ENCODE measurements at regions not wholly inside any gene's neighbourhood (a gene's known extent, or its start where the extent isn't known, plus 50 kb on each side); places are given as distances from the start of the nearest gene placed in this dataset.

GRCh38 chrX:131778269-131779218 lies 234.7 kb downstream of the OR13H1 start:
- Mint-ChIP-seq H3K27me3 (no peaks in the 10 kb centered on the region), H3K4me1 (no peaks in the 10 kb centered on the region), H3K4me3 (no peak overlapping the region), H3K36me3 (ENCODE audit: low read depth) (peaks cover 19% of the 10 kb centered on the region), H3K9me3 (no peaks in the 10 kb centered on the region), H3K27ac (no peak overlapping the region)
- no peak for DNase-seq
- intact Hi-C loops (cut with micrococcal nuclease), result no loop called here

GRCh38 chrX:131779306-131779705 lies 235.4 kb downstream of the OR13H1 start:
- no peaks in the 10 kb centered on the region for H3K27me3 Mint-ChIP-seq
- DNase-seq, result no peak
- intact Hi-C loops (cut with micrococcal nuclease), result no loop called here
- H3K4me3 Mint-ChIP-seq, result no peak overlapping the region
- no peaks in the 10 kb centered on the region for H3K9me3 Mint-ChIP-seq
- H3K36me3 Mint-ChIP-seq (ENCODE audit: low read depth), result peaks cover 21% of the 10 kb centered on the region
- no peaks in the 10 kb centered on the region for H3K4me1 Mint-ChIP-seq
- no peak overlapping the region for H3K27ac Mint-ChIP-seq

DNA sequence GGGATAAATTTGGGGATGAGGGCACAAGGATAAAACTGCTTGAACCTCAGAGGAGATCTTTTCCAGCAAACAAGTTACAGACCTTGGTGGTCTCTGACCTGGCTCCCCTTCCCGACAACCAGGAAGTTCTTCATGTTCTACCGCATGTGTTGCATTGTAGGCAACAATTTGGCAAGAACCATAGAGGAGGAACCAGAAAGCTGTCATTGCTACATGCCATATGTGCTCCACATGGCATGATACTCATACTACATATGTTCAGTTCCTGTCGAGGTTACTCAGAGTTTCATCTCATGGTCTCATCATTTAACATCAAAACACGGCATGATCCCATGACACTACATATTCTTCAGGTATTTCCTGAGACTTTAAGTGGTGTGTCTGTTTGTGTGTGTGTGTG lies 235.9 kb downstream of the OR13H1 start:
- H3K4me3 Mint-ChIP-seq, result no peak overlapping the region
- H3K27ac Mint-ChIP-seq, result no peak overlapping the region
- no peak for DNase-seq
- no peaks in the 10 kb centered on the region for H3K4me1 Mint-ChIP-seq
- intact Hi-C loops (cut with micrococcal nuclease), result no loop called here
- H3K36me3 Mint-ChIP-seq (ENCODE audit: low read depth), result peaks cover 21% of the 10 kb centered on the region
- H3K9me3 Mint-ChIP-seq, result no peaks in the 10 kb centered on the region
- no peaks in the 10 kb centered on the region for H3K27me3 Mint-ChIP-seq

DNA sequence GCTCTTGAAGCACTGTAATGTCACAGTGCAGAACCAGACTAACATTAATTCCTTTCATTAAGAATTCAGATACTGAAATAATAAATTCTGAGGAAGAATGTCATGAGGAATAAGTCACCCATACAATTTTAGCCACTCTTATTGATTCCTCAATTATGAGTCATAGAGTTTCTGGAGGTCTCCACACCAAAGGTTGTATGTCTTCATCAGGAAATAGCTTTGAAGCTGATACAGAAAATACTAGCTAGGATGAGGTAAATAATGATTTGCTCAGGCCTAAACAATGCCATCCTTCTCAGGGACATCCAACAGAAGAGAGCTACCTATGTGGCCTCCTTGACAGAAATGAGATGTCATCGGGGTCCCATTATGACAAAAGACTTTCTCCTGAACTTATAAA lies 238.8 kb downstream of the OR13H1 start:
- no peaks in the 10 kb centered on the region for H3K9me3 Mint-ChIP-seq
- no peak overlapping the region for H3K27ac Mint-ChIP-seq
- H3K27me3 Mint-ChIP-seq, result no peaks in the 10 kb centered on the region
- intact Hi-C loops (cut with micrococcal nuclease), result no loop called here
- H3K4me3 Mint-ChIP-seq, result no peak overlapping the region
- H3K4me1 Mint-ChIP-seq, result no peaks in the 10 kb centered on the region
- no peak for DNase-seq
- peaks cover 19% of the 10 kb centered on the region for H3K36me3 Mint-ChIP-seq (ENCODE audit: low read depth)

DNA sequence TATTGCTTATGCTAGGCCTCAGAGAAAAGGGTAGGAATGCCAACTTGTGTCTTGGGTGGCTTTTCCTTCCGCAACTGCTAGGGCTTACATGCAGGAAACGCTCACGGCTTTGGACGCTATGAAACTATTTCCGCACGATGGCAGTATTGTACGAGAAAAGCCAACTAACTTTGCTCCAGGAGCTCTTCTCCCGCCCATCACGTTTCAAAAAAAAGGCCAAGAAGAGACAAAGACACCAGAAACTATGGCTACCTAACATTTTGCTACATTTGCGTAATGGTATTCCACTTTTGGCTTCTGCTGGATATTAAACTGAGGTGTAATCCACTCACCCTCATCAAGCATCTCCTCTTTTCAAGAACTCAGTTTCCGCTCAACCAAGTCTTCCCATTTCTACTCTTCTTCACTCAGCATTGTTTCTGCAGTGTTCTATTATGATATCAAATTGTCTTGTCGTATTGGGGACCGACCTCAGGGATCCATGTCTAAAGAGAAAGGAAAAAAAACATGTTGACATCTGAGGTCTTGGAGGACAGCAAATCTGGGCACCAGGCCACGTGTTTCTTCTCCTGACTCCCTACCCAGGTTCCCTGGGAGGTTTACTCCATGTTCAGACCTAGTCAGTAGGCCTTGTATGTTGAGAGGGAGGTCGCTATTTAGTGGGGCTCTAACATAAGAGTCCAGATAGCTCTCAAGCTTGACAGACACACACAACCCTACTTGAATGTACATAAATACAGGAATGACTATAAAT lies 239.4 kb upstream of the STK26 start:
- H3K27ac Mint-ChIP-seq, result no peak overlapping the region

GRCh38 chrX:131789664-131790063 lies 233.4 kb upstream of the STK26 start:
- Mint-ChIP-seq H3K27me3 (no peaks in the 10 kb centered on the region), H3K36me3 (ENCODE audit: low read depth) (peaks cover 31% of the 10 kb centered on the region), H3K4me3 (no peak overlapping the region), H3K9me3 (no peaks in the 10 kb centered on the region), H3K27ac (no peak overlapping the region), H3K4me1 (no peaks in the 10 kb centered on the region)
- intact Hi-C loops (cut with micrococcal nuclease), result no loop called here
- DNase-seq, result no peak

More for the DNA sequence above, 239.4 kb upstream of the STK26 start:
- Mint-ChIP-seq H3K36me3 (ENCODE audit: low read depth) (peaks cover 22% of the 10 kb centered on the region), H3K4me3 (no peak overlapping the region), H3K27me3 (no peaks in the 10 kb centered on the region), H3K4me1 (no peaks in the 10 kb centered on the region), H3K9me3 (no peaks in the 10 kb centered on the region)
- intact Hi-C loops (cut with micrococcal nuclease), result no loop called here
- no peak for DNase-seq

GRCh38 chrX:131791608-131792355 lies 231.3 kb upstream of the STK26 start:
- intact Hi-C loops (cut with micrococcal nuclease), result no loop called here
- Mint-ChIP-seq H3K4me3 (no peak overlapping the region), H3K27me3 (no peaks in the 10 kb centered on the region), H3K4me1 (no peaks in the 10 kb centered on the region), H3K9me3 (no peaks in the 10 kb centered on the region), H3K36me3 (ENCODE audit: low read depth) (peaks cover 33% of the 10 kb centered on the region), H3K27ac (no peak overlapping the region)
- no peak for DNase-seq

GRCh38 chrX:131792356-131792749 lies 230.7 kb upstream of the STK26 start:
- H3K4me1 Mint-ChIP-seq, result no peaks in the 10 kb centered on the region
- no peaks in the 10 kb centered on the region for H3K9me3 Mint-ChIP-seq
- no peak for DNase-seq
- no peak overlapping the region for H3K4me3 Mint-ChIP-seq
- H3K27ac Mint-ChIP-seq, result no peak overlapping the region
- intact Hi-C loops (cut with micrococcal nuclease), result no loop called here
- H3K36me3 Mint-ChIP-seq (ENCODE audit: low read depth), result peaks cover 33% of the 10 kb centered on the region
- H3K27me3 Mint-ChIP-seq, result no peaks in the 10 kb centered on the region

- intact Hi-C loops (cut with micrococcal nuclease), result no loop called here
- no peak for DNase-seq
- H3K36me3 Mint-ChIP-seq (ENCODE audit: low read depth), result peaks cover 33% of the 10 kb centered on the region
- H3K27ac Mint-ChIP-seq, result no peak overlapping the region
- H3K4me3 Mint-ChIP-seq, result no peak overlapping the region
- H3K9me3 Mint-ChIP-seq, result no peaks in the 10 kb centered on the region
- H3K4me1 Mint-ChIP-seq, result no peaks in the 10 kb centered on the region
- H3K27me3 Mint-ChIP-seq, result no peaks in the 10 kb centered on the region
Measured at GRCh38 chrX:131792789-131793462, 230.2 kb upstream of the STK26 start.

- Mint-ChIP-seq H3K27me3 (no peaks in the 10 kb centered on the region), H3K27ac (no peak overlapping the region), H3K36me3 (ENCODE audit: low read depth) (peaks cover 27% of the 10 kb centered on the region), H3K4me3 (no peak overlapping the region), H3K4me1 (no peaks in the 10 kb centered on the region), H3K9me3 (no peaks in the 10 kb centered on the region)
- intact Hi-C loops (cut with micrococcal nuclease), result no loop called here
- DNase-seq, result no peak
Measured at GRCh38 chrX:131795442-131796229, 227.5 kb upstream of the STK26 start.

GRCh38 chrX:131801066-131801465 lies 222.0 kb upstream of the STK26 start:
- no peak for DNase-seq
- no peak overlapping the region for H3K4me3 Mint-ChIP-seq
- H3K4me1 Mint-ChIP-seq, result no peaks in the 10 kb centered on the region
- H3K27me3 Mint-ChIP-seq, result no peaks in the 10 kb centered on the region
- intact Hi-C loops (cut with micrococcal nuclease), result no loop called here
- no peak overlapping the region for H3K27ac Mint-ChIP-seq
- H3K36me3 Mint-ChIP-seq (ENCODE audit: low read depth), result peaks cover 2% of the 10 kb centered on the region
- no peaks in the 10 kb centered on the region for H3K9me3 Mint-ChIP-seq

DNA sequence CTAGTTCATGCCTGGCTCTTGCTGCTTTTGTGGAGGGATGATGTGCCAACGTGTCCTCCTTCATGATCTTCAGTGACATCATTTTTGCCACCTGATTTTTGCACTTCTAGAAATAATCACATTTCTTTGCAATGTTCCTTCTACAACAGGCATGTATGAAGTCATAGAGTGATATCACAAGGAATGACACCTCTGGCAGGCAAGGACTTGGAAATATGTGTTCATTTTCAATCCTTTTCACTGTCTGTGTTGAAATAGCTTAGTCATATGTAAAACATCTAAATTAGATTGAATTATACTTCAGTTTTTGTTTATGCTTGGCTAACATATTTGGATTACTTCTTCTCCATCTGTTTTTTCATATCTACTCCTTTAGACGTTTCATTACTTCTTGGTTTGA lies 221.2 kb upstream of the STK26 start:
- DNase-seq, result no peak
- Mint-ChIP-seq H3K36me3 (ENCODE audit: low read depth) (peaks cover 2% of the 10 kb centered on the region), H3K9me3 (no peaks in the 10 kb centered on the region), H3K4me3 (no peak overlapping the region), H3K4me1 (no peaks in the 10 kb centered on the region), H3K27me3 (no peaks in the 10 kb centered on the region), H3K27ac (no peak overlapping the region)
- intact Hi-C loops (cut with micrococcal nuclease), result no loop called here

Measured in activated CD4-positive, alpha-beta T cell treated with anti-CD3 and anti-CD28 coated beads, Interleukin-2, amount 10 ng/mL, durations not matched to agents 24 days and 14 days (primary cell).